Karpas-422 (cell line): ENCODE measurements at regions not wholly inside any gene's neighbourhood (a gene's known extent, or its start where the extent isn't known, plus 50 kb on each side); places are given as distances from the start of the nearest gene placed in this dataset.

ENCODE experiments used
- DNase-seq: peaks from one replicate; pipeline ENCODE4 v3.0.0-alpha.2; 2015
- H2AFZ ChIP-seq: fragments of 200-600 bp; sonication (generic); 2 replicates; pipeline ENCODE4 v1.6.1; 2014; ENCODE audit warnings: antibody characterized with exemption, low read length, mixed read lengths
- H3K27ac ChIP-seq: fragments of 200-600 bp; sonication (generic); 2 replicates; pipeline ENCODE4 v1.5.1; 2014; ENCODE audit warnings: mild to moderate bottlenecking, low read length, moderate library complexity
- H3K27me3 ChIP-seq: fragments of 200-600 bp; sonication (generic); 2 replicates; pipeline ENCODE4 v1.6.1; 2014; ENCODE audit warnings: low read length, mixed read lengths
- H3K36me3 ChIP-seq: fragments of 200-600 bp; sonication (generic); 2 replicates; pipeline ENCODE4 v1.6.1; 2014; ENCODE audit warnings: low read length, mixed read lengths; ENCODE audit not compliant: insufficient read depth
- H3K4me1 ChIP-seq: fragments of 200-600 bp; sonication (generic); 2 replicates; pipeline ENCODE4 v1.6.1; 2014; ENCODE audit warnings: mild to moderate bottlenecking, low read length, mixed read lengths
- H3K4me2 ChIP-seq: fragments of 200-600 bp; sonication (generic); 2 replicates; pipeline ENCODE4 v1.6.1; 2014; ENCODE audit warnings: low read length, low read depth, mild to moderate bottlenecking; ENCODE audit not compliant: poor library complexity, severe bottlenecking
- H3K4me3 ChIP-seq: fragments of 200-600 bp; sonication (generic); 2 replicates; pipeline ENCODE4 v1.5.1; 2014; ENCODE audit warnings: mild to moderate bottlenecking, antibody characterized with exemption, low read length, mixed read lengths
- H3K79me2 ChIP-seq: fragments of 200-600 bp; sonication (generic); 2 replicates; pipeline ENCODE4 v1.6.1; 2014; ENCODE audit warnings: mild to moderate bottlenecking, low read length, mixed read lengths
- H3K9ac ChIP-seq: fragments of 200-600 bp; sonication (generic); 2 replicates; pipeline ENCODE4 v1.6.0; 2014; ENCODE audit warnings: low read length
- H3K9me2 ChIP-seq: fragments of 200-600 bp; sonication (generic), shearing (Covaris generic); replicated peaks from 2 replicates; pipeline ENCODE4 v1.6.0; 2014; ENCODE audit warnings: mild to moderate bottlenecking, low read length, moderate library complexity; ENCODE audit not compliant: insufficient read depth
- H3K9me3 ChIP-seq: fragments of 300-700, 200-600 bp; sonication (generic); 2 replicates; pipeline ENCODE4 v1.6.1; 2014; ENCODE audit warnings: low read length, mixed read lengths
- H4K20me1 ChIP-seq: fragments of 200-600 bp; sonication (generic); 2 replicates; pipeline ENCODE4 v1.6.1; 2014; ENCODE audit warnings: mild to moderate bottlenecking, antibody characterized with exemption, low read length, low read depth; ENCODE audit not compliant: insufficient read depth

- Histone ChIP-seq H3K4me2 (no peak overlapping the region), H3K4me1 (no peaks in the 10 kb centered on the region), H3K27ac (no peak overlapping the region), H3K79me2 (no peaks in the 10 kb centered on the region), H3K9ac (no peak overlapping the region), H3K4me3 (no peak overlapping the region), H2AFZ (no peak overlapping the region), H3K9me2 (no peaks in the 10 kb centered on the region), H3K27me3 (no peaks in the 10 kb centered on the region), H3K36me3 (no peaks in the 10 kb centered on the region), H4K20me1 (no peaks in the 10 kb centered on the region), H3K9me3 (no peaks in the 10 kb centered on the region)
- no peak for DNase-seq
These were observed 52.9 kb upstream of the DEFB112 start for GRCh38 chr6:50102676-50103075.

GRCh38 chr6:50110587-50110986 lies 60.9 kb upstream of the DEFB112 start:
- no peaks in the 10 kb centered on the region for H3K9me2 ChIP-seq
- H3K4me1 ChIP-seq: no peaks in the 10 kb centered on the region
- H3K79me2 ChIP-seq: no peaks in the 10 kb centered on the region
- no peak overlapping the region for H2AFZ ChIP-seq
- H3K9me3 ChIP-seq: no peaks in the 10 kb centered on the region
- H3K4me2 ChIP-seq: no peak overlapping the region
- H3K27ac ChIP-seq: no peak overlapping the region
- no peak overlapping the region for H3K4me3 ChIP-seq
- no peak for DNase-seq
- no peak overlapping the region for H3K9ac ChIP-seq
- H3K36me3 ChIP-seq: no peaks in the 10 kb centered on the region
- H3K27me3 ChIP-seq: 0 out of 2 replicates have a peak, but pooled peaks cover 2% of the 10 kb centered on the region
- H4K20me1 ChIP-seq: no peaks in the 10 kb centered on the region

- H3K9ac ChIP-seq: no peak overlapping the region
- no peaks in the 10 kb centered on the region for H3K4me1 ChIP-seq
- H2AFZ ChIP-seq: no peak overlapping the region
- H3K9me3 ChIP-seq: no peaks in the 10 kb centered on the region
- 0 out of 2 replicates have a peak, but pooled peaks cover 2% of the 10 kb centered on the region for H3K27me3 ChIP-seq
- H4K20me1 ChIP-seq: no peaks in the 10 kb centered on the region
- no peaks in the 10 kb centered on the region for H3K79me2 ChIP-seq
- H3K9me2 ChIP-seq: no peaks in the 10 kb centered on the region
- H3K4me3 ChIP-seq: no peak overlapping the region
- no peak overlapping the region for H3K27ac ChIP-seq
- no peak for DNase-seq
- H3K4me2 ChIP-seq: no peak overlapping the region
- no peaks in the 10 kb centered on the region for H3K36me3 ChIP-seq
These were observed 63.5 kb upstream of the DEFB112 start for GRCh38 chr6:50112981-50113857.

- Histone ChIP-seq H3K9me2 (no peaks in the 10 kb centered on the region), H3K79me2 (no peaks in the 10 kb centered on the region), H4K20me1 (no peaks in the 10 kb centered on the region), H3K27me3 (0 out of 2 replicates have a peak, but pooled peaks cover 2% of the 10 kb centered on the region), H3K36me3 (no peaks in the 10 kb centered on the region), H2AFZ (no peak overlapping the region), H3K4me1 (no peaks in the 10 kb centered on the region), H3K4me2 (no peak overlapping the region), H3K4me3 (no peak overlapping the region), H3K27ac (no peak overlapping the region), H3K9ac (no peak overlapping the region), H3K9me3 (no peaks in the 10 kb centered on the region)
- no peak for DNase-seq
These were observed 66.7 kb upstream of the DEFB112 start for GRCh38 chr6:50116390-50116789.

GRCh38 chr6:50116797-50117542 lies 67.2 kb upstream of the DEFB112 start:
- DNase-seq: no peak
- Histone ChIP-seq H3K27ac (no peak overlapping the region), H3K27me3 (0 out of 2 replicates have a peak, but pooled peaks cover 2% of the 10 kb centered on the region), H3K9me3 (no peaks in the 10 kb centered on the region), H3K36me3 (no peaks in the 10 kb centered on the region), H3K79me2 (no peaks in the 10 kb centered on the region), H3K4me3 (no peak overlapping the region), H3K4me2 (no peak overlapping the region), H3K4me1 (no peaks in the 10 kb centered on the region), H3K9ac (no peak overlapping the region), H3K9me2 (no peaks in the 10 kb centered on the region), H2AFZ (no peak overlapping the region), H4K20me1 (no peaks in the 10 kb centered on the region)

GRCh38 chr6:50120300-50120699 lies 70.6 kb upstream of the DEFB112 start:
- Histone ChIP-seq H3K9ac (no peak overlapping the region), H3K4me1 (no peaks in the 10 kb centered on the region), H3K79me2 (no peaks in the 10 kb centered on the region), H2AFZ (no peak overlapping the region), H3K9me3 (no peaks in the 10 kb centered on the region), H3K4me3 (no peak overlapping the region), H3K36me3 (no peaks in the 10 kb centered on the region), H4K20me1 (no peaks in the 10 kb centered on the region), H3K4me2 (no peak overlapping the region), H3K27me3 (no peaks in the 10 kb centered on the region), H3K27ac (no peak overlapping the region), H3K9me2 (no peaks in the 10 kb centered on the region)
- no peak for DNase-seq

- no peak for DNase-seq
- no peaks in the 10 kb centered on the region for H3K36me3 ChIP-seq
- no peaks in the 10 kb centered on the region for H4K20me1 ChIP-seq
- H3K4me2 ChIP-seq: no peak overlapping the region
- no peaks in the 10 kb centered on the region for H3K4me1 ChIP-seq
- no peaks in the 10 kb centered on the region for H3K27me3 ChIP-seq
- no peak overlapping the region for H3K27ac ChIP-seq
- H3K4me3 ChIP-seq: no peak overlapping the region
- H3K9me3 ChIP-seq: no peaks in the 10 kb centered on the region
- H3K9ac ChIP-seq: no peak overlapping the region
- H3K79me2 ChIP-seq: no peaks in the 10 kb centered on the region
- H2AFZ ChIP-seq: no peak overlapping the region
- H3K9me2 ChIP-seq: no peaks in the 10 kb centered on the region
These were observed 74.0 kb upstream of the DEFB112 start for GRCh38 chr6:50123688-50124087.

GRCh38 chr6:50124572-50124971 lies 74.8 kb upstream of the DEFB112 start:
- no peak for DNase-seq
- Histone ChIP-seq H3K9ac (no peak overlapping the region), H3K27ac (no peak overlapping the region), H3K9me3 (no peaks in the 10 kb centered on the region), H2AFZ (no peak overlapping the region), H3K4me2 (no peak overlapping the region), H4K20me1 (no peaks in the 10 kb centered on the region), H3K79me2 (no peaks in the 10 kb centered on the region), H3K9me2 (no peaks in the 10 kb centered on the region), H3K4me1 (no peaks in the 10 kb centered on the region), H3K36me3 (no peaks in the 10 kb centered on the region), H3K4me3 (no peak overlapping the region), H3K27me3 (no peaks in the 10 kb centered on the region)
